RKO (cell line): ENCODE measurements at regions not wholly inside any gene's neighbourhood (a gene's known extent, or its start where the extent isn't known, plus 50 kb on each side); places are given as distances from the start of the nearest gene placed in this dataset.
A peak's percentile ranks its signal among the peaks of the same experiment; 100 is the strongest.
"Not testable (repeated sequence)": the region's sequence is repeated elsewhere in the genome, so short reads cannot be mapped to it uniquely, and the experiment has no call there.

Source experiments
- DNase-seq: peaks from one replicate; pipeline ENCODE4 v3.0.0-alpha.2; 2016; ENCODE audit warnings: low spot score

DNA sequence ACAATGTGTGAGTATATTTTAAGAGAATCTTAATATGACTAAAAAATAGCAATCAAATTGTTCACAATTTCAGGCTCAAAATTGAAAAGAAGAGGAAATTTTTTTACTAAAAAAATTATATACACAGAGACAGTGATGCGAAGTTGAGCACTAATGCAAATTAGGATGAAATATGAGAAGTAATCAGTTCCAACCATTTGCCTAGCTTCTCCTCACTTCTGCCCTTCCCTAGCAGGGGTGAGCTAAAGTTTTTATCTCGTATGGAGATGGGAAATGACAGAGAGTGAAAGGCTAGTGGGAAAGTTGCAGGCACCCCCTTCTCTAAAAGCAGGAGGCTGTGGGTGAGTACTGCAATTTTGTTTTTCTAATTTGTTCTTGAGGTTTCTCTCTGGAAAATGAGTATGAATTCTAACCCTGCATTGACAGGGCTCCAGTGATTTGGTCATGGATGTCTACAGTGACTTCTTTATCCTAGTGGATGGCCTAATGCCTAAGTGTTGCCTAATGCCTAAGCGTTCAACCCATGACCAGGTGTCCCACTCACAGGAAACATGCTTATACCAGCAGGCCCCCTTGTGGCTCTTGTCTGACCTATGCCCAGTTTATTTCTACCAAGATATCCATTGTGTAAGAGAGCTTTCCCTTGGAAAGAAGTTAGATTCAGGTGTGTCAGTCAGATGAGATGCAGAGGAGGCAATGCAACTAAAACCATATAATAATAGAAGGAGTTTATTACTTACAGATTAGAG, 78.0 kb upstream of the HNMT start:
- DNase-seq = peak; percentile 28

DNA sequence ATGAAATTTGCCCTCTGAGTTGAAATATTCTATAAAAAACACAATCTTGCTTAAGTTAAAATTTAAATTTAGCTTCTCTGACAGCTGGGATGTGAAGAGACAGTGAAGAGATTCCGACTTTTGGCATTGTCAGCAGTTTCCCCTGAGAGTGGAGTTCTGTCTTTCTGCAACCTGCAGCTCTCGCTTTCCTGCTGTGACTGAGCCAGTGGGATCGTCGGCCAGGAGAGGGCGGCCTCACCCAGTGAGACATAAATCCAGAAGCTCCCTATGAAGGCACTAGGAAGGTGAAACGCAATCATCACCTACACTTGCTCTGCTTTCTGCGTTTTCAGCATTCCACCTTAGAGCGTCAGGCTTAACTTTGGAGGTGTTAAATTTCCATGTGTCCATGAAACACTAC, 75.4 kb upstream of the HNMT start:
- DNase-seq = peak; percentile 23

DNA sequence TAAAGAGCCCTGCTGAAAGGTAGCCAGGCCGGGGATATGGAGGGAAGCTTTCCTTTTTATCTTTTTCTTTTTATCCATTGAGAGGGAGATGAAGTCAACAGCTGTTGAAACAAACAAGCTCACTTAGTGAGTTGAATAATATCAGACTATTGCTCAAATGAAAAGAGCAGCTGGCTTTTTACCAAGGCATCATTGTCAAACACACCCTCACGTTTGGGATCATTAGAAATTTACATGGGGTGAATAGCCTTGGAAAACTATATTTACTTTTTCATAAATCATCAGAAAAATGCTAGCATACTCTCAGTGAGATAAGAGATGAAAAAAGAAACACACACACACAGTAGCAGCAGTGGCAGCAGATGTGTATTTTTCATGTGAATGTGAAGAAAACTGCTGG, 71.5 kb upstream of the HNMT start:
- DNase-seq = no peak

DNA sequence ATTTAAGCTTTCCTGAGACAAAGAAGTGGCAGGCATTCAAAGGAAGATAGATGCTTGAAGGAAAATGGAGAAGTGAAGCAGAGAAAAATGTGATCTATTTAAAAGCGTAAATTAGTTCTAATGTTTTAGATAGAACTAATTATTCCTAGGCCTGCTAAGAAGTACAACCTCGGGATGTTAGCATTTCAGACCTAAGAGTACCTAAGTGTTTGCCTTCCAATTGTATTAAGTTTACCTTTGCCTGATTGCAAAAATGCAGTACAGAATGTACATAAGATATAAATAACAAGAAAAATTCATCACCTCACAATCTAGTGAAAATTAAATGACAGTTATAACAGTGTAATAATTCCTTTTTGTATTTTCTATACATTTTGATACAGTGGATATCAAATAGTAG, 71.1 kb upstream of the HNMT start:
- no peak for DNase-seq

DNA sequence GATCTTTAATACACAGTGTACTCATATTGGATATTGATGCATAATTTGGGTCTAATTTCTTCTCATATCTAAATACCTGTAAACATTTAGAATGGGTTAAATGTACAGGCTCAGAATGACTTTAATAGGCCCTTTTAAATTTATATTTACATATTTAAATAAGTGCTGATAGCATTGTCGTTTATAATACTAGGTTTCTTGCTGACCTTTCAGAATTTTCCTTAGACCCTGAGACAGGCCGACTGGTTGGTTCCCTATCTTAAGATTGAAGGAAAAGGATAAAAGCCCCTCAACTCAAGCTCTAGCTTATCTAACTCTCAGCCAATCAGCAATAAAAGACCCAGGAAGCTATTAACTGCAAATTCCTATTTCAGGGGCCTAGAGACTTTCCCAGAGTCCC, 67.8 kb upstream of the HNMT start:
- no peak for DNase-seq

DNA sequence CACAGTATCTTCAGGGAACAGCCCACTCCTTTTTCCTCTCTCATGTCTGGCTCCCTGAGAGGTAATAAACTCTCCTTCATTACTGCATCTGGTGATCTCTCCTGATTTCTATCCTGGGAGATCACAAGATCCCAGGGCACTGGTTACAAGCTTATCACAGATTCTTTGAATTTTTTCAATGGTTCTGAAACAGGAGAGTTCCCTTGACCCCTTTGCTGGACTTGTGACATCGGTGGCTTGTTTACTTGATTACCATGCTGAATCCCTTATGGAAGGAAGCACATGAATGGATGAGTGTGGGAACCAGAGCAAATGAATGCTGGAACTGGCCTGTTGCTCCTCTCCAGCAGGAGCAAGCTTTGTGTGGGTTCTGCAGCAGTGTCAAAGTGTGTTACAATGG, 67.2 kb upstream of the HNMT start:
- DNase-seq = no peak

DNA sequence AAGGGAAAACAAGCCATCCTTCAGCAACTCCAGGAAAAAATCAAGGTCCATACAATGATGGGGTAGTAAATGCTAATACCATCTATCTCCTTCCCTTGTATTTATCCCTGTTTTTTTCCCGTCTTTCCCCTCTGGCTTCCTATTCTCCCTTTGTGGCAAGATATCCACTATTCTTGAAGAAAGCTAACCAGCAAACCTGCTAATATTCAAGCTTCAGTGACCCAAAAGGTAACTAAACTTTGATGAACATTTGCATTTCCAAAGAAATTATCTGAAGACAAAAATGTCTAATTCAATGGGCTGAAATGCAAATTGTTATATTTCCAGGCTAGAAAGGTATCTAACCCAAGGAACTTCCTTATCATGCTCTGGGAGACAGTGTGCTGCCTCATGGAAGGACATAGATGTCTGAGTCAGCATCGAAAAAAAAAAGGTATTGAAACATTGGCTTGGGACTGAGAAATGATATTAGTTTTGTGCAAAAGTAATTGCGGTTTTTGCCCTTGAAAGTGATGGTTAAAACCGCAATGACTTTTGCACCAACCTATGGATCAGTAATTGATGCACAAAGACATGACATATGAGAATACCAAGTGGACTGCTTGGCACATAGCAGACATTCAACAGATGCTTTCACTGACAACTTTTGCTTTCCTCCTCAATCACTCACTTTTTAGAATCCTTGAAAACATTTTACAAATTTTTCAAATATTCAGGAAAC, 63.7 kb upstream of the HNMT start:
- no peak for DNase-seq

DNA sequence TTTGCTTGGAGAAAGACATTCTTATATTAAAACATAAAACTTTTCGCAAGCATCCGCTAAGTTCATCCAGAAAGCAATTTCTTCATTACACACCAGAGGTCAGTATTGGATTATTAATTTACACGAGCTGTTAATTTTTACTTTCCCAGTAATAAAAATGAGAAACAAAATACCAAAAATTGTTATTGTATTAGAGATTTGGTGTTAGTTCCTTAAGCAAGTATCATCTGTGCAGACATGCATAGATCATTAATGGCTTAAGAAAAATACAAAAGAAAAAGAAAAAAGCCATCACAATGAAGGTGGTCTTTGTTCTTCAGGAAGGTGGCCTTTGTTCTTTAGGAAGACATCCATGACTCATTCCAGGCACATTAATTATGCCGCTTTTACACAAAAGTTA, 53.6 kb upstream of the HNMT start:
- DNase-seq = peak; percentile 14

DNA sequence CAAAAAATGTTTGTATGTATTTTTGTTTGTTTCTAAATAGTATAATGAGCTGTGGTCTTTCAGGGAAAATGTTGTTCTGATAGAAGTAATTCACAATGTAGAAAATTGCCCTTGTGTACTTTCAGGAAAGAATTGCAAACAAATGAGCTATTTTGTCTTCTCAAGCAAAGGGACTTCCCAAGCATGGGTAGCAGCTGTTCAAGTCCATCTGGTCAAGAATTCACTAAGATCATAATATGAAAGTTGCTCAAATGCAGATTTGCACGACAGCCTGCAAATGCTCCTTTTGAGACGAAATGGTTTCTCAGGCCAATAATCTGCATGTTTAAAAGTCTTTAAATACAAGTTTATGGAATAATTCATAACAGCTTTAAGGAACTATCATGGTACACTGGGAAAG, 51.9 kb upstream of the HNMT start:
- no peak for DNase-seq

DNA sequence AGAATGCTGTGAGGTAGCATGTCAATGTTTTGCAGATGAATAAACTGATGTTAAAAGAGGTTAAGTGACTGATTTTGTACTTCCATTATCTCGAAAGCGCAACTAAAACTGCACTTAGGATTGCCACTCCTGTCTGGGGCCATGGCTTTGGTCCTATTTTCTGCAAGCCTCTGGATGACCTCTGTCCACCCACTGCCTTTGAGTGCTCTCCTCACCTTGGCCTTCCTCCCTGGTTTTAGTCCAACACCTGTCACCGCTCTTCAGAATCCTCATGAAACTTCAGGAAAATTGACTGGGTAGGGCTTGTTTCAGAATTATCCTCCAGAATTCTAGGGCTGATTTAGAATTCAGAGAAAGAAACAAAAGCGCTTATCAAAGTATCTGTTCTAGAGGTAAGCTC, 51.1 kb upstream of the HNMT start:
- DNase-seq = no peak

DNA sequence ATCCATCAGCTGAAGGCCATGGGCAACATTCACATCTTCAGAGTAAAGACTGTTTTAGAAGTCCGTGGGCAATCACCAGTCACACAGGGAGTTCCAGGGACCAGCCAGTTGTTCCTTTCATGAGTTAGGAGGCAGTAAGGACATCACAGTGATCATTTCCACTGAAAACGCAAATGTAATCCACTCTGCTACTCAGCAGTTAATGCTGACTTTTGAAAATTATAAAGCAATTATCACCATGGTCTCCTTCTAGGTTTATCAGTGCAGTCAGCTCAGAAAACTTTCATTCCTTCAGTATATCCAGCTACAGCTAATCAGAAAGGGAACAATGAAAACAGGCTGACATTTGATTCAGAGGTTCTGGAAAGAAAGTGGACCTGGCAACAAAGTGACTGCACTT, 50.6 kb upstream of the HNMT start:
- not testable (repeated sequence) for DNase-seq
